ENCODE measurements at regions not wholly inside any gene's neighbourhood (a gene's known extent, or its start where the extent isn't known, plus 50 kb on each side); places are given as distances from the start of the nearest gene placed in this dataset.

- TF ChIP-seq CTCF (IDR thresholded peaks at IDR 0.05; ENCODE audit: unreplicated experiment): no peak
- no peak overlapping the region for H3K27ac Mint-ChIP-seq (ENCODE audit: low read depth, unreplicated experiment)
- H3K4me3 Mint-ChIP-seq (ENCODE audit: unreplicated experiment): no peak overlapping the region
- no TSS peak for BruUV-seq (replicated peaks)
- no peaks in the 10 kb centered on the region for H3K27me3 Mint-ChIP-seq (ENCODE audit: insufficient read depth, unreplicated experiment)
- H3K4me1 Mint-ChIP-seq (ENCODE audit: insufficient read depth, unreplicated experiment): no peaks in the 10 kb centered on the region
- ChIA-PET POLR2A (interaction anchor here (1.0 kb wide), 1 partner anchor 12 kb away, joined by 3 read pairs; no protein-coding TSS in a partner anchor), CTCF (no interaction called here)
- intact Hi-C loops (cut with micrococcal nuclease): no loop called here
- DNase-seq (ENCODE audit: unreplicated experiment): no peak
- H3K9me3 Mint-ChIP-seq (ENCODE audit: unreplicated experiment): no peaks in the 10 kb centered on the region
- no peaks in the 10 kb centered on the region for H3K36me3 Mint-ChIP-seq (ENCODE audit: insufficient read depth, unreplicated experiment)
These were observed 114.4 kb upstream of the DPT start for GRCh38 chr1:168843401-168843800.

- ChIA-PET POLR2A (no interaction called here), CTCF (interaction anchor here (0.6 kb wide), 1 partner anchor 14 kb away, joined by 3 read pairs; no protein-coding TSS in a partner anchor)
- TF ChIP-seq CTCF (IDR thresholded peaks at IDR 0.05; ENCODE audit: unreplicated experiment): no peak
- H3K27ac Mint-ChIP-seq (ENCODE audit: low read depth, unreplicated experiment): no peak overlapping the region
- BruUV-seq (replicated peaks): no TSS peak
- intact Hi-C loops (cut with micrococcal nuclease): no loop called here
- H3K4me1 Mint-ChIP-seq (ENCODE audit: insufficient read depth, unreplicated experiment): no peaks in the 10 kb centered on the region
- no peak for DNase-seq (ENCODE audit: unreplicated experiment)
- no peaks in the 10 kb centered on the region for H3K36me3 Mint-ChIP-seq (ENCODE audit: insufficient read depth, unreplicated experiment)
- no peaks in the 10 kb centered on the region for H3K9me3 Mint-ChIP-seq (ENCODE audit: unreplicated experiment)
- no peak overlapping the region for H3K4me3 Mint-ChIP-seq (ENCODE audit: unreplicated experiment)
- no peaks in the 10 kb centered on the region for H3K27me3 Mint-ChIP-seq (ENCODE audit: insufficient read depth, unreplicated experiment)
These were observed 114.9 kb upstream of the DPT start for GRCh38 chr1:168843950-168844349.

- POLR2A ChIA-PET: no interaction called here
- CTCF ChIA-PET: interaction anchor here (0.5 to 1.7 kb wide), 2 partner anchors 155 to 268 kb away, joined by 3 to 7 read pairs; no protein-coding TSS in a partner anchor
These were observed 116.1 kb upstream of the DPT start for GRCh38 chr1:168845140-168845539.

GRCh38 chr1:168848051-168848450, 119.0 kb upstream of the DPT start:
- POLR2A ChIA-PET: interaction anchor here (0.8 kb wide), 1 partner anchor 25 kb away, joined by 3 read pairs; no protein-coding TSS in a partner anchor
- intact Hi-C loops (cut with micrococcal nuclease): no loop called here
- Mint-ChIP-seq H3K36me3 (ENCODE audit: insufficient read depth, unreplicated experiment) (no peaks in the 10 kb centered on the region), H3K4me1 (ENCODE audit: insufficient read depth, unreplicated experiment) (no peaks in the 10 kb centered on the region), H3K27ac (ENCODE audit: low read depth, unreplicated experiment) (no peak overlapping the region), H3K4me3 (ENCODE audit: unreplicated experiment) (no peak overlapping the region), H3K27me3 (ENCODE audit: insufficient read depth, unreplicated experiment) (no peaks in the 10 kb centered on the region), H3K9me3 (ENCODE audit: unreplicated experiment) (no peaks in the 10 kb centered on the region)
- no TSS peak for BruUV-seq (replicated peaks)
- CTCF ChIA-PET: no interaction called here
- no peak for TF ChIP-seq CTCF (IDR thresholded peaks at IDR 0.05; ENCODE audit: unreplicated experiment)
- DNase-seq (ENCODE audit: unreplicated experiment): no peak

More at GRCh38 chr1:168845140-168845539, 116.1 kb upstream of the DPT start:
- DNase-seq (ENCODE audit: unreplicated experiment): no peak
- Mint-ChIP-seq H3K36me3 (ENCODE audit: insufficient read depth, unreplicated experiment) (no peaks in the 10 kb centered on the region), H3K4me1 (ENCODE audit: insufficient read depth, unreplicated experiment) (no peaks in the 10 kb centered on the region), H3K9me3 (ENCODE audit: unreplicated experiment) (no peaks in the 10 kb centered on the region), H3K27ac (ENCODE audit: low read depth, unreplicated experiment) (no peak overlapping the region), H3K4me3 (ENCODE audit: unreplicated experiment) (no peak overlapping the region), H3K27me3 (ENCODE audit: insufficient read depth, unreplicated experiment) (no peaks in the 10 kb centered on the region)
- TF ChIP-seq CTCF (IDR thresholded peaks at IDR 0.05; ENCODE audit: unreplicated experiment): no peak
- BruUV-seq (replicated peaks): no TSS peak
- intact Hi-C loops (cut with micrococcal nuclease): no loop called here
